Cerebellar nuclear complex (tissue), 1 donor: ENCODE measurements at regions not wholly inside any gene's neighbourhood (a gene's known extent, or its start where the extent isn't known, plus 50 kb on each side); places are given as distances from the start of the nearest gene placed in this dataset.
"Not testable (repeated sequence)": the region's sequence is repeated elsewhere in the genome, so short reads cannot be mapped to it uniquely, and the experiment has no call there.

Experiments
- DNase-seq, 2 experiments: peaks; one replicate each; lab custom pipeline; 2025; lab: John Stamatoyannopoulos, UW

DNA sequence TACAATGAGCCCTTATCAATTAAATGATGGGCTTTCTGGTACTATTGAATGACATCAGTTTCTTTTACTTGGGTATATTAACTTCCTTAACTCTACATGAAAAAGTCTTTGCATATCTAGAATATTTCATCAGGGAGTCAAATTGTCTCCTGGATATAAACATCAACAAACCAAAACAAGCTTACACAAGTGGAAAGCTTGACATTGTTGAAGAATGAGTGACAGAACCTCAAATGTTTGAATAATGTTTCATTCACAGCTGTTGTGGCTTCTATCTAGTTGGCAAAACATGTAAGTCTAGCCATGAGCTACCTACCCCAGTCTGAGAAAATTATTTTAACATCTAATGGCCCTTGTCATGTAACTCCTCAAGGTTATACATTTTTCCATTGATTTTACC is 604.8 kb upstream of the ADAMTS5 start:
- no peak for DNase-seq

DNA sequence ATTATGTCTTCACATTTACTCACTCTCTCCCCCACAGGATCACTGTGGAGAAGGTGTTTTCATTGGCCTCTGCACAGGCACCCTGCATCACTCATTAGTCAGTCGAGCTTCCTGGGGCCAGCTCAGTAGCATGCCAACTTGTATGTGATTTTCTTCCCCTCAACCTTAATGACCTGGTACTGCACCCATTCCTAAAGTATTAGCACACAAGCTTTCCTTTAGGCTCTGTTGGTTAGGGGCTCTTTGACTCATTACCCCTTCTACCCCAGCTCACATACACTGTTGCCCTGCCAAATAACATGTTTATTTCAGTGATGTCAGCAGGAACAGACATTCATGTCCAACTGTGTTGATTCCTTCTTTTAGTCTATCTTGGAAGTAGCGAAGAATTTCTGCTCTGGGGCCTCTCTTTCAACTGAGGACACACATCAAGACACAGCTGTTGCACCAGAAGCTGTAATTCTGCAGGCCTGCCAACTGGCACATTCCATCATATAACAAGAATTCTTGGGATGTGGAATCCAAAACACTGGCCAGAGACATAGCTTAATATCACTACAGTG is 603.5 kb upstream of the ADAMTS5 start:
- no peak for DNase-seq

DNA sequence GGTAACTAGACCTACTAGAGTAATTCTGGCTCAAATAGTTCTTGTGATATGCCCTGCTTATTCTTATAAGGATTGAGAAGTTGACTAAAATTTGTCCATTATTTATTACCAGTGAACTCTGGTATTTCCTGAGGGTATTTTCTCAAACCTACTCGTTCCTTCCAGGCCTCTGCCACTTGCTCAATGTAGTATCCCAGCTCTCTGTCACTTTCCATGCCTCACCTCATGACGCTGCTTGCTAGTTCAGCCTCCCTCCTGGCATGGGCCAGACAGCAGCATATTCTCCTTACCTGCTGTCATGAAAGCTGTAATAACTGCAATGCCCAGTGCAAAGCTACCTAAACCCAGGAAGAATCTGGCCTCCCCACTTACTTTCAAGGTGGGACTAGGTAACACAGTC is 602.9 kb upstream of the ADAMTS5 start:
- no peak for DNase-seq

DNA sequence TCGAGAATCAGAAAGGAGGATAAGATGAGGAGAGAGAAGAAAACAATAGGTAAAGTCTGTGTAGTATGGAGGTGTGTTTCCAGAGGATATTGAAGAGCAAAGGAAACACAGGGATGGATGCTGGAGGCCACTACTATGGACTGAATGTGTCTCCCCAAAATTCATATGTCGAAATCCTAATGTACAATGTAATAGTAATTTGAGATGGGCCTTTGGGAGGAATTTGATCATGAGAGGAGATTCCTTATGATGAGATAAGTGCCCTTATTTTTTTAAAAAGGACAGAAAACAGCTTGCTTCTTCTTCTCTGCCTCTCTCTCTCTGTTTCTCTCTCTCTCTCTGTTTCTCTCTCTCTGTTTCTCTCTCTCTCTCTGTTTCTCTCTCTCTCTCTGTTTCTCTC is 602.2 kb upstream of the ADAMTS5 start:
- no peak for DNase-seq

DNA sequence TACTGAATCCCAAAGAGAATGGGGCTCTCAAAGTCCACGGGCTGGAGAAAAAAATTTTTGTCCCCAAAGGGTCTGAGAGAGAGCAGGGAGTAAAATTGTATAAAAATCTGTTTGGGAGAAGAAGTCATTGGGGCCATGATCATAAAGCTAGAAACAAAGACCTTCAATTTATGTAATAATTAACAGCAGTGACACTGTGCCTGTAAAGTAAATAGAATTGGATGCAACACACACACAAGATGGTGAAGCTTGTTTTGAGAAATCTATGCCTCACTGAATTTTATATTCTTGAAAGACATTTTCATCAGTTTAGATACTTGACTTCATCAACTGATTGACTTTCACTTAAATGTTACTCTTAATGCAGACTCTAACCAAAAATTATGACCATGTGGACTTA is 600.5 kb upstream of the ADAMTS5 start:
- DNase-seq = no peak

DNA sequence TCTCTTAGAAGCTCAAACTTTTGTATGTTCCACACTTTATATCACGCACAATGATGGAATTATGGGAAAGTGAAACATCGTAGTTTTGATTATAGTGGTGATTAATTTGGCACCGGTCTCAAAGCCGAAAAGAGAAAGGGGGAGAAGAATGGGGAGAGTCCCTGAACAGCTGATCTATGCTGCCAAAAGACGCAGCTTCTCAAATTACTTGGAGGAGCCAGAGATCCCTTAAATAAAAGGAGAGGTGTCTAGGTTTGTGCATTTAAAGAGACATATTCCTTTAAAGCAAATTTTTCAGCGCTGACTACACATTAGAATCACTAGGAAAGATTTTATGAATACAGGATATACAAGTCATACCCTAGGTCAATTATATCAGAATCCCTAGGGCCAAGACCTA is 599.6 kb upstream of the ADAMTS5 start:
- no peak for DNase-seq

DNA sequence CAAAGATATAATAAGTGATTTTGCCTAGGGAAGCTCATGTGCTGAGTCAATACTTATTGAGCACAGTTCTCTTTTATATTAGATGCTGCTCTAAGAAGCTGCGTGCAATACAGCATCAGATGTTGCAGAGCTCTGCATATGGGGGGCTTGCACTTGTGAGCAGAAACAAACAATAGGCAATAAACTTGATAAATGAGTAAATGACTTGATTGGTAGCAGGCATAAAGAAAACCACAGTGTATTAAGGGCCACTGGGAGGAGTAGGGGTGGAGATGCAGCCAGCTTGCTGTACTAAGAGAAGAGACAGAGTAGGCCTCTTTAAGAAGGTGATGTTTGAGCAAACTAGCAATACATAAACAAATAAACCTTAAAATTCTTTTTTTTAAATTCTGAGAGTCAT is 598.5 kb upstream of the ADAMTS5 start:
- no peak for DNase-seq

DNA sequence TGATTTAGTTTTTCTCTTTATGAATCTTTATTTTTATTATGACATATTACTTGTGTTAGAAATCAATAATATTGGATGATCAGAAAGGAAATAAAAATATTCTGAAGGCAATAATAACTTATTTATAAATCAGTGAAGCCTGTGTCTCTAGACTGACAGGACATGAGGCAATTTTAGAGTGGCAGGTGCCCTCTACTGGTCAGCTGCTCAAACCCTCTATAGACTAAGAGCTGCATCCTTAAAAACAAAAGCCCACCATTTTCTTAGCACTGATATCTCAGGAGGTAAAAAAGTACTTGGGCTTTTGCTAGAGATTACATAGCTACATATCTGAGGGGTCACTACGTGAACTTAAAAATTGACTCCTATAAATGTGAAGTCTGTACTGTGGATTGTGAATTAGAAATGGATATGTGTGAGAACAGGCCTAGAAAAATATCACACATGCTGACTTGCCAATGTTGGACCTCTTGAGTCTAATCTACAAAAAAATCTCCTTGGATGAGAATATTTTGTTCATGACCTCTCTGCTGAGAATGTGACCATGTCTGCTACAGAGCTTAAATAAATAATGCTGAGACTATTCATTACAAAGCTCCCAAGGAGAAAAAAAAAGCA is 597.9 kb upstream of the ADAMTS5 start:
- DNase-seq = peak in 1 of 2 experiments; percentile 5

DNA sequence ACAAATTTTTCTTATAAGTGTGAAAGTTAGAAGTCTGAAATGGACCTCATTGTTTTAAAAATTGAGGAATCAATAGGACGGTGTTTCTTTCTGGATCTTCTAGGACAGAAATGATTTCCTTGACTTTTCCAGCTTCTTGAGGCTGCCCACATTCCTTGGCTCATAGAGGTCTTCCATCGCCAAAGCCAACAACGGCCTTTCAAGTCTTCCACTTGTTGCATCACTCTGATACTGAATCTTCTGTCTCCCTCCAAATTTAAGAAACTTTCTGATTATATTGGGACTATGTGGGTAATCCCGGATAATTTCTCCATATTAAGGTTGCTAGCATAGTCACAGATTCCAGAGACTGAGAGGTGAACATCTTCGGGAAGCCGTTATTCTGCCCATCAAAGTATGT is 595.4 kb upstream of the ADAMTS5 start:
- DNase-seq = no peak

DNA sequence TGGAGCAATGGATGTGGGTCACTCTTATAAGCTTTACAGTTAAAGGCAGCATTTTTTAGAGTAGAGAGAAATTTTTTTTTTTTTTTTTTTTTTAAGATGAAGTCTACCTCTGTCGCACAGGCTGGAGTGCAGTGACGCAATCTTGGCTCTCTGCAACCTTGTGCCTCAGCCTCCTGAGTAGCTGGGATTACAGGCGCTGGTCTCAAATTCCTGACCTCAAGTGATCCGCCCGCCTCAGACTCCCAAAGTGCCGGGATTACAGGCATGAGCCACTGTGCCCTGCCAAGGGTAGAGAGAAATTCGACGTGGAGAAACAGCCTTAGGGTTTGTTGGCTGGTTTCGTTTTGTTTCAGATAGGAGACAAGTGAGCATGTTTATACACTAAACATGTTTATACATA is 594.2 kb upstream of the ADAMTS5 start:
- no peak for DNase-seq

DNA sequence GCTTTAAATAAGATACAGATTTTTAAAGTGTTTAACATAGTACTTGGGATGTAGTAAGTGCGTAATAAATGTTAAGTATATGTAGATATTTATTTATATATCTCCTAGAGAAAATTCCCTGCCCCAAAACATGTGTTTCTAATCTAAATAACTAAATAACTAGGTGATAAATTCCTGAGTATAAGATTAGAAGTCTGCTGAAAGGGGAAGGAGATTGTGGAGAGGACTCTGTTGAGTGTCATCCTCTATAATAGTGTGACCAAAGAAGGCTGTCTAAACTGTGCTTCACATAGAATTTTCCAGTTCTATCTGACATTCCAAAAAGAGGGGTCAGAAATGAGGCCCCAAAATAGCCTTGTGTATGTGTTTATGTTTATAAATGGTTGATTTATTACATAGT is 590.5 kb upstream of the ADAMTS5 start:
- DNase-seq = no peak

DNA sequence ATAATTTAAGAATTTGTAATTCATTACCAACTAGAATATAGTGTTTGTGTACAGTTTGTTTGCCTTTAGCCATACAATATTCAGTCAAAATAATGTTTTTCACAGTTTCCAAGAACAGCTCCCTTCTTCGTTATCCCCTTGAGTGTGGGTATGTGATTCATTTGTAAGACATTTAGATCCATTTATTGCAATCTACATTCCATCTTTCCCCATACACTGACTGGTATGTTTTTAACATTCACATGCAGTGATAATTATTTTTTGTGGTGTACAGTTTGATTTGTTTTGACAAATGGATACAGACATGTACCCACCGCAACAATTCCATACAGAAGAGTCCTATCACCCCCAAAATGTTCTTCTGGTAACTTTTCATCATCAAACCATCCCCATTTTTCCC is 589.1 kb upstream of the ADAMTS5 start:
- no peak for DNase-seq

DNA sequence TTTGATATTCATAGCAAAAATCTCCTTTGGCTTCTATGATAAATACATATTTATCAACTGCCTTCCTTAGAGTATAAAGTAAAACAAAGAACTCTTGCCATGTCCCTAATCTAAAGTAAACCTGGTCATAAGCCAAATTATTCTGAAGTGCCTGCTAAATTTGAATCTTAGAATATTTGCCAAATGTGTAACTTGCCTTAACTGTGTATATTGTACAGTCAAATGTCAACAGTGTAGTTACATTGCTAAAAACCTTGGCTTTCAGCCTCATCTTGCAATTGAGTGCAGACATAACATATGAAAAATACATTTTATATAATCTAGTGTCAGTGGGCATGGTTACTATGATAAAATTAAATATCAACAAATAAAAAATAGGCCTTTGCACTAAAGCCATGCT is 583.4 kb upstream of the ADAMTS5 start:
- no peak for DNase-seq

DNA sequence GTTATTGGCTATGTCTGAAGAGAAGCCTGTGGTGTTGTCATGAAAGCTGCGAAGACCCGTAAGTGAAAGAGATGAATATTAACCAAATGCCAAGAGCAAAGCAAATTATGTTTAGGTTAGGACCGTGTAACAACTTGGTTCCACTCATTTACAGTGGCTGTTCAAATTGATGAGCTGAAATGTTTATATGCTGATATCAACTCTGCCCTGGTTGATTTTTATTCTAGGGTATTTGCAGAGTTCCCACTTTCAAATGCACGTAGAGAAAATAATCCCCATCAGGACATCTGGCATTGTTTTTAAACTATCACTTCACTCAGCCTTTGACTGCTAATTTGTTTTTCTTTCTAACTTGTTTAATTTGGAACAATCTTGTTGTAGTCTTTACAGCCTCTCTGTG is 581.6 kb upstream of the ADAMTS5 start:
- DNase-seq = no peak

DNA sequence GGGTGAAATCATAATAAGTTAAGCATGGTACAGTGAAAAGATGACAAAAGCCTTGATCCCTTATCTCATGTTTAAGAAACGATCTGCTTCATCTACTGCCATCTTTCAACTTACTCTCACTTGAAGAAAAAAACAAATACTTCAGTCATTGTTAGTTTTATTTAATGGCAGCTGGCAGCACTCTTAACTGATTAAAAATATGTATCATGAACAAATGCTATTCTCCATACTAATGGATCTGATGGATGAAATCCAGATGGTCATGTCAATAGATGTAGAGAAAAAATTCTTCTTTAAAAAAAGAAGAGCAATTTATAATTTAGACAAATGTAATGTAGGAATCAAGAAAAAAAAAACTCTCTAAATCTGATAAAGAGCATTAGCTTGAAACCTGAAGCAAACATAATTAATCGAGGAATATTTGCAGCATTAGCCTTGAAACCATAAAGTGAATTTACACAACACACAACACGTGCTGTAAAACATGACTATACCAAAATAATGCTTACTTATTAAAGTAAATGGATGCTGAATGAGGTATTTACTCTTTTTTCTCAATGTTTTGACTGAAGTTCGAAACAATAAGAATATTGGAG is 579.0 kb upstream of the ADAMTS5 start:
- DNase-seq = no peak

DNA sequence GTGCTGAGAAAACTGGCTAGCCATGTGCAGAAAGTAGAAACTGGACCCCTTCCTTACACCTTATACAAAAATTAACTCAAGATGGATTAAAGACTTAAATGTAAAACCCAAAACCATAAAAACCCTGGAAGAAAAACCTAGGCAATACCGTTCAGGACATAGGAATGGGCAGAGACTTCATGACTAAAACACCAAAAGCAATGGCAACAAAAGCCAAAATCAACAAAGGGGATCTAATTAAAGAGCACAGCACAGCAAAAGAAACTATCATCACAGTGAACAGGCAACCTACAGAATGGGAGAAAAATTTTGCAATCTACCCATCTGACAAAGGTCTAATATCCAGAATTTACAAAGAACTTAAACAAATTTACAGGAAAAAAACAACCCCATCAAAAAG is 575.2 kb upstream of the ADAMTS5 start:
- DNase-seq = not testable (repeated sequence)

DNA sequence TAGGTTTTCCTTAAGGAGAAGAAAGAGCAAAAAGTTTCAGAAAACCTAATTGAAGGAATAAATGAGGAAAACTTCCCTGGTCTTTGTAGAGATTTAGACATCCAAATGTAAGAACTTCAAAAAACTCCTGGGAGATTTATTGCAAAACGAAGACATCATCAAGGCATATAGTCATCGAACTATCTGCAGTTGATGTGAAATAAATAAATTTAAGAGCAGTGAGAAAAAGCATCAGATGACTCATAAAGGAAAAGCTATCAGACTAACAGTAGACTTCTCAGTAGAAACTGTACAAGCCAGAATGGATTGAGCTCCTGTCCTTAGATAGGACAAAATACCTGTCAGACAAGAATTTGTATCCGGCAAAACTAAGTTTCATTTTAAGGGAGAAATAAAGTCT is 569.4 kb upstream of the ADAMTS5 start:
- no peak for DNase-seq

DNA sequence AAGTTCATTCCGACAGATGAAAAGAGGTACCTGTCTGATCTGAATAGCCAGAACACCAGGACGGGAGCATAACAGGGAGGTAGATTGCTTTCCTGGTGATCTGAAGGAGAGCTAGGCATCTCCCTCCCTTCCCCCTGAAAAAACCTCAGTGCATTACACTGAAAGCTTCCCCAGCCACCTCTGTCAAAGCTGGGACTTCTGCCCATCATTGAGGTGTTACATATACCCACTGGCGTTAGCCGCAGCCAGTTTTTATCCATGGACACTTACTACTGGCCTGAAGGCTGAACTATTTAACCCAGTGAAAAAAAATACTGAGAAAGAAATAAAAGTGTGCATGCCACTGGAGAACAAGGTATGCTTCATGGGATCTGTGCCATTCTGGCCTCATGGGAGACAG is 568.3 kb upstream of the ADAMTS5 start:
- no peak for DNase-seq

DNA sequence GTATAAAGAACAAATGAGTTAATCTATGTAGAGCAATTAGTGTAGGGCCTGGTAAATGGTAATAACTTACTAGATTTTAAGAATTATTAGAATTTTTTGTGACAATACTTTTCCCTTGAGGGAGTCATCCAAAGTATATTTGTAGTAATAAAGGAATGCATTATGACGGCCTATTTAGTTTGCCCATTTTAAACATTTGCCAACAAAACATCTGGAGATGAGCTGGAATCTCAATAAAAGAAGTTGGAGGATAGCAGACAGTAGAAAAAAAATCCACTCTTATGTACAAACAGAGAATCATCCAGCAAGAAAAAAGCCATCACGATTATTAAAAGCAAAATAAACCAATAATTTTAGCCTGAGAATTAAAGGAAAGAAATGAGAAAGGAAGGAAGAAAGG is 567.3 kb upstream of the ADAMTS5 start:
- no peak for DNase-seq

DNA sequence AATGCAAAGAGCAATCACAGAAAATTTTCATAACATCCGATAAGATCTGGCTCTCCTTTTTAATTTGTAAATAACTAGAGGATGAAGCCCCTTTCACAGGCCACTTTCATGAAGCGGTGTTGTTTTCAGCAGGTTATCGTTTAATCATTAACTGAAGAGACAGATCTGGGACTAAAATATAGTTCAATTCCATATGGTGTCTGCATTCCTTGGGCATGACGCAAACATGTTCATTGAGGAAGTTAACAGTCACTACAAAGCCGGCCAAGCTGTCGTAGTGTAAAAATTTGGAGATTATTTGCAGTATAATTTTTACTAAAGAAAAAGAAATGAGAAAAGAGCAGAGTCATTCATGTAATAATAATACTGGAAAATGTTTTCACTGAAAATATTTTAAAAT is 565.2 kb upstream of the ADAMTS5 start:
- no peak for DNase-seq

DNA sequence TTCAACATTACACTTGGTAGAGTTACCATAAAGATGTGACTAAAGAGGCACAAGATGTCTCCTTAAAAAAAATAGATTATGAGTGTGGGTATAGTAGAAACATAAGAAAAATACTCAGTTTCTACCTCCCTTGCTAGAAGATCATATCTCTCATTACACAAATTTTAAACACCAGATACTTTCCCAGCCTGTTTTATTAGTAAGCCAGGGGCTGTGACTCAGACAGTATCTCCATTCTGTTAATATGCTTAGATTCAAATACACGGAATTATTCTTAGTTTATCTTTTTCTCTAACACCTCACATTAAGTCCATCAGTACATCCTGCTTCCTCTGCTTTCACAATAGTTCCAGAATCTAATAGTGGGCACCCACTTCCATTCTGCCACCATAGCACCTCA is 561.8 kb upstream of the ADAMTS5 start:
- DNase-seq = no peak

DNA sequence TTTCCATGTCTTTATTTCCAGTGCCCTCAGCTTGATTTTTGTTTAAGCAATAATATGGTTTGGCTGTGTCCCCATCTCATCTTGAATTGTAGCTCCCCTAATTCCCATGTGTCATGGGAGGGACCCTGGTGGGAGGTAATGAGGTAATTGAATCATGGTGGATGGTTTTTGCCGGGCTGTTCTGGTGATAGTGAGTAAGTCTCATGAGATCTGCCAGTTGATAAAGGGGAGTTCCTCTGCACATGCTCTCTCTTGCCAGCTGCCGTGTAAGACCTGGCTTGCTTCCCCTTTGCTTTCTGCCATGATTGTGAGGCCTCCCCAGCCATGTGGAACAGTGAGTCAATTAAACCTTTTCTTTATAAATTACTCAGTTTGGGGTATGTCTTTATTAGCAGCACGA is 559.6 kb upstream of the ADAMTS5 start:
- no peak for DNase-seq

DNA sequence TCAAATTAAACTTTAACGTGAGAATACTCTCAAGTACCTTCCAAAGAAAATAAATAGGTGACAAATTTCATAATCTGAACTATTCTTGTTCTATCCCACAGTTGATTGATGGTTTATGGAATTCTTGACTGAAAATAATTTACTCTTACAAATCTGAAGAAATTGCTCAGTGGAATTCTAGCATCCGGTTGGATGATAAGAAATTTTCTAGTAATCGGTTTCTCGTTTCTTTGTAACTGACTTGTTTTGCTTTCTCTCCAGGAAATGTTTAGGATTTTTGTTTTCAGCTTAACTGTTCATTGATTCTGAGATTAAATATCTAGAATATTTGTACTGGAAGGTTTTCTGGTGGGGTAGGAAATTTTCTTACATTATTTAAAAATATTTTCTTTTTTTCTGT is 558.9 kb upstream of the ADAMTS5 start:
- no peak for DNase-seq

DNA sequence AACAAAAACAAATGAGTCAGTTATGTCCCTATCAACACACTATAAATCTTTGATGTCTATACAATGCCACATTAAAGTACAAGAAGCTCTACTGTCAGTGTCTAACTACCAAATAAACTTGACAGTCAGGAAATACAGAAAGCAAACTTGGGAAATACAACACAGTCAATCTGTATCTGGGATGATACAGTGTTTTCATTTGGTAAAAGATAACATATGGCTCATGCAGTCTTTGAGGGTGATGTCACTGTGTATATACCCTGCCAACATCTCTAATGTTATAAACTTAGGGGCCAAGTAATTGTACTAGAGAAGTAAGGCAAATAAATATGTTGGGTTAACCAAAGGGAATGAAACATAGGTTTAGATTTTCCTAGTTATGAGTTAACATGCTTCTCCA is 552.5 kb upstream of the ADAMTS5 start:
- DNase-seq = no peak
